GM18861 (cell line): ENCODE measurements at regions not wholly inside any gene's neighbourhood (a gene's known extent, or its start where the extent isn't known, plus 50 kb on each side); places are given as distances from the start of the nearest gene placed in this dataset.
"Not testable (repeated sequence)": the region's sequence is repeated elsewhere in the genome, so short reads cannot be mapped to it uniquely, and the experiment has no call there.

Experiments used
- ATAC-seq: cut with Tn5 transposase; IDR thresholded peaks from one replicate; pipeline ENCODE4 v1.9.1; 2021; ENCODE audit not compliant: unreplicated experiment

GRCh38 chr4:93888308-93888707 is 59.8 kb downstream of the ATOH1 start:
- ATAC-seq = no peak

GRCh38 chr4:93888768-93889167 is 60.2 kb downstream of the ATOH1 start:
- no peak for ATAC-seq

DNA sequence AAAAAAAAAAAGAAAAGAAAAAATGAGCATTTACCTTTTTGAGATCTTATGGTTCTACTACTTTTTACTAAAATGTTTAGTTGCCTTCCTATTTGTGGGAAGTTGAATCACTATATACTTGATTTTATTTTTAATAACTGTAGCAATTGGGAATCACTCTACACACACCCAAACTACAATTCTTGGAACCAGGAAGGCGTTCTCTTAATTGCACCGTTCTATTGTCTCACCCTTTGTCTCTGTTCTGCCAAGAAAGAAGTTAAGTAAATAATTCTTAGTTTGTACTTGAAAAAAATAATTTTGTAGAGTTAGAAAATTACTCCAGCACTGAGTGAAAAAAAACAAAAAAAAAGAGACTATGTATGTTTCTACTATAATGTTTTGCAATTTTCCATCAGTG is 62.7 kb downstream of the ATOH1 start:
- ATAC-seq = no peak

GRCh38 chr4:93894995-93895394 is 66.4 kb downstream of the ATOH1 start:
- no peak for ATAC-seq

DNA sequence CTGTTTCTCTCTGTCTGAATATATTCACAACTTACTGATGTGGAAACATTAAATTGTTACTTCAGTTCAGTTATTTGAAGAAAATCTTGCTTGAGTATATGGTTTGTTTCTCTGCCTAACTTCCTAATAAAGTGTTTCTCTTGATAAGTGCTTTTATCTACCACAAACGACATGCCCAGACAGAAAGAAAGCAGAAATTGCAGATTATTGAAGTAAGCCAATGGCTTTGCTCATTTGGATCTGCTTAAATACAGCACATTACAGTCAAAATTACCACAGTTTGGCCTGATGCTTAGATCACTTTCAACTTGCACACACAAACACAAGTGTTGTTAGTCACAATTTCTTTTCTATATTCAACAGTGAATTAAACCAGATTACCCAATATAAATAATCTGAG is 68.0 kb downstream of the ATOH1 start:
- ATAC-seq = no peak

DNA sequence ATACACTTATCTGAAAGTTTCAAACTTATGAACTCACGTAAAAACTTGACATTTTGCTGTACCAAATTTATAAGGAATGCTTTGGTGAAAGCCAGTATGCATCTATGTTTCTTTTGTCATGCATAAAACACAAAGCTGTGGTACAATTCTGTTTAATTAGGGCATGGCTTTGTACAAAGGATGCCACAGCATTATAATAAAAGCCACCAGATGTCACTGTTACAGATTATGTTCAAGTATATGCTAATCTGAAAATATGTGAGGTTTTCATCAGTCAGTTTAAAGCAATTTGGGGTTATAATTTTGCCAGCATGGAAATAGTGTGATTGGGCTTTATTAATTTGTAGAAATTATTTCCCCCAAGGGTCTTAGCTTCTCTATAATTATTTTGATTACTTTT is 69.0 kb downstream of the ATOH1 start:
- ATAC-seq = peak; percentile 88

- ATAC-seq = no peak
These were observed 80.2 kb downstream of the ATOH1 start for GRCh38 chr4:93908778-93909177.

GRCh38 chr4:93911671-93912070 is 83.1 kb downstream of the ATOH1 start:
- no peak for ATAC-seq

- no peak for ATAC-seq
These were observed 83.6 kb downstream of the ATOH1 start for GRCh38 chr4:93912146-93912545.

GRCh38 chr4:93918856-93919255 is 90.3 kb downstream of the ATOH1 start:
- no peak for ATAC-seq

- ATAC-seq = not testable (repeated sequence)
These were observed 95.0 kb downstream of the ATOH1 start for GRCh38 chr4:93923570-93923969.

DNA sequence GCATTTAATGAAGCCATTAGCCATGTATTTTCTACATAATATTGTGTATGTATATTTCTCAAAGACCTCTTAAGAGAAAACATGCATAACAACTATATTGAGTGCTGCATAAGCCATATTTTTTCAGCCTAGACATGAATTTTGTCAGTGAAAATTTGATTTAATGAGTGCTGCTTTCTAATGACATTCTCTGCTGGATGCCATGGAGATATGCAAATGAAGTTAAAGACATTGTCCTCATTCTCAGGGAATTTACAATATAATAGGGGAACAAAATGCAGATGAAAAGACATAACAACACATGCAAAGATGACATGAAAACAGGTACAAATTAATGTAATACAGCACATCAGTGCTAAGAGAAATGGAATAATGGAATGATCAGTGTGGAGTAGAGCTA is 118.7 kb downstream of the ATOH1 start:
- ATAC-seq = no peak

- not testable (repeated sequence) for ATAC-seq
These were observed 121.7 kb downstream of the ATOH1 start for GRCh38 chr4:93950239-93950638.

DNA sequence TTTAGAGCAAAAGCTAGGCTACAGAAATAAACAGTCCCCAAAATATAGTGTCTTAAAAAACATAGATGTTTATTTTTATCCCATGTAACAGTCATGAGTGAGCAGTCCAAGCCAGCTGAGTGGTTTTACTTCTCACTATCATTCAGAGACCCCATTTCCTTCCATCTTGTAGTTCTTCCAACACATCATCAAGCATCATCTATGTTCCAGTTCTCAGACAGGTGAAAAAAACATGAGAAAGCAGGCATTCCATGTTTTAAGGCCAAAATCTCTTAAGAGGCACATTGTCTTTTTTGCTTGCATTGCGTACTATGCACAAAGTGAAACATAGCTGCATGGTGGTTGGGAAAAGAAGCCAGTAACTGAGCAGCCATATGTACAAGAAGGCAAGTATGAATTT is 128.6 kb downstream of the ATOH1 start:
- no peak for ATAC-seq

DNA sequence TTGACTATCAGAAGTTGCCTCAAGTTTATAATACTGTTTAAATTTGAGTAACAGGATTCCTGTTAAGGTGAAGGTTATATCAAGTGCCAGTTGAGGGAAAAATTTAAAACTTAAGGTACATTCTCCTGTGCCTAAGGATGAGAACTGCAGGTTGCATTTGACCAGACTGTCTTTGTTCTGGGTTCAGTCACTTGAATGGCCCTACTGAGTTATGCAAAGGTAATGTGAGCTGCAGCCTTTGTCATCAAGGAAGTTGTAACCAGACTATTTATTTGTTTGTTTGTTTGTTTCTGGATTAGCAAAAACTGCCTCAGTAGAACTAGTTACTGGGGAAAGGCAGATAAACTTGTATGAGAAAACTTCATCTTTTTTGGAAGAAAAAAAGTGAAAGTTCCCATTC is 131.9 kb downstream of the ATOH1 start:
- no peak for ATAC-seq

GRCh38 chr4:93960916-93961315 is 132.4 kb downstream of the ATOH1 start:
- ATAC-seq = no peak

DNA sequence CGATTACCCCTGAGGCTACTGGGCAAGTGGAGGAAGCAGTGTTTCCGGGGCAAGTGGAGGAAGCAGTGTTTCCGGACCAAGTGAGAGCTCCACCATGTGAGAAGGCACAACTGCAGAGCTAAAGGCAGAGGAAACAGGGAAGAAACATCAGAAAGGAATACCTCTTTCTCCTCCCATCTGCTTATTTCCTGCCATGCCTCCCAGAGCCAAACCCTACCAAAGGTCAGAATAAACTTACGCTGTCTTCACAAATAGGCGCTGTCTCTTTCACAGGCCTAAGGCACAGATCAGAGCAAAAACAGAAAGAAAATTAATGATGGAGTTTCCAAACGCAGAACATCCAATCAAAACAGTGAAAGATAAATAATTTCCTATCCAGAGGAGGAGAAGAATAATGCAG is 153.0 kb downstream of the ATOH1 start:
- no peak for ATAC-seq

DNA sequence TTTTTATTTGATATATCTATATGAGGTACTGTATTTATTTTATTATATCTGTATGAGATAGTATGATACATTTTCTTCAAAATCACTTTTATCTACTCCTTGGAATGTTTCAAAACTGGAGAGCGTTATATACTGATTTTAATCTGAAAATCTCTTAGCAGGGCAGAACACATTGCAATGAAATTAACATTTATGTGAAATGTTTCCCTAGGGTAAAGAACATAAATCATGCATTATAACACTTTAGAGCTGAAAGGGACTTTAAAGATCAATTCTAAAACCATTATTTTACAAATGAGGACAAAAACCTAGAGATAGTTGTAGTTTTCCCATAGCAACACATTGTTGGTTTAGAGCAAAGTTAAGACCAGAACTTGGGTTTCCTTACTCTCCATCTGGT is 153.7 kb downstream of the ATOH1 start:
- no peak for ATAC-seq

- ATAC-seq = peak; percentile 92
These were observed 154.6 kb downstream of the ATOH1 start for GRCh38 chr4:93983140-93983539.

GRCh38 chr4:93994175-93994994 is 165.8 kb downstream of the ATOH1 start:
- ATAC-seq = no peak

GRCh38 chr4:93996895-93997294 is 168.3 kb downstream of the ATOH1 start:
- ATAC-seq = no peak

GRCh38 chr4:94000559-94000958 is 172.0 kb downstream of the ATOH1 start:
- ATAC-seq = no peak

GRCh38 chr4:94006932-94007331 is 178.4 kb downstream of the ATOH1 start:
- ATAC-seq = no peak
